ENCODE measurements at regions not wholly inside any gene's neighbourhood (a gene's known extent, or its start where the extent isn't known, plus 50 kb on each side); places are given as distances from the start of the nearest gene placed in this dataset.

DNA sequence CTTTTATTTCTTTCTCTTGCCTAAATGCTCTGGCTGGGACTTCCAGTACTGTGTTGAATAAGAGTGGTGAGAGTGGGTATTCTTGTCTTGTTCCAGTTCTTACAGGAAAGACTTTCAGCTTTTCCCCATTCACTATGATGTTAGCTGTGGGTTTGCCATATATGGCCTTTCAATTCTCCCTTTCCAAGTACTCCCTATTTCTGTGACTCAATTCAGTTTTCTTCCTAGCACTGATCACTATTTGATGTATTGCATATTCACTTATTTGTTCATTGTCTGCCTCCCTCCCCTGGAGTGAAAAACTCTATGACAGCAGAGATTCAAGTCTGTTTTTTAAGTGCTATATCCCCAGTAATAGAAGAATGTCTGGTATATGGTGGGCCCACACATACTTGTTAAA, 618.2 kb upstream of the CAMK1G start:
- TF ChIP-seq, protein P1, sequence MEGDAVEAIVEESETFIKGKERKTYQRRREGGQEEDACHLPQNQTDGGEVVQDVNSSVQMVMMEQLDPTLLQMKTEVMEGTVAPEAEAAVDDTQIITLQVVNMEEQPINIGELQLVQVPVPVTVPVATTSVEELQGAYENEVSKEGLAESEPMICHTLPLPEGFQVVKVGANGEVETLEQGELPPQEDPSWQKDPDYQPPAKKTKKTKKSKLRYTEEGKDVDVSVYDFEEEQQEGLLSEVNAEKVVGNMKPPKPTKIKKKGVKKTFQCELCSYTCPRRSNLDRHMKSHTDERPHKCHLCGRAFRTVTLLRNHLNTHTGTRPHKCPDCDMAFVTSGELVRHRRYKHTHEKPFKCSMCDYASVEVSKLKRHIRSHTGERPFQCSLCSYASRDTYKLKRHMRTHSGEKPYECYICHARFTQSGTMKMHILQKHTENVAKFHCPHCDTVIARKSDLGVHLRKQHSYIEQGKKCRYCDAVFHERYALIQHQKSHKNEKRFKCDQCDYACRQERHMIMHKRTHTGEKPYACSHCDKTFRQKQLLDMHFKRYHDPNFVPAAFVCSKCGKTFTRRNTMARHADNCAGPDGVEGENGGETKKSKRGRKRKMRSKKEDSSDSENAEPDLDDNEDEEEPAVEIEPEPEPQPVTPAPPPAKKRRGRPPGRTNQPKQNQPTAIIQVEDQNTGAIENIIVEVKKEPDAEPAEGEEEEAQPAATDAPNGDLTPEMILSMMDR (IDR thresholded peaks at IDR 0.05): no peak
- no peak for TF ChIP-seq POLR2A (IDR thresholded peaks at IDR 0.05)

All from lower leg skin (tissue), 3 donors.